Panc1 (cell line): ENCODE measurements at regions not wholly inside any gene's neighbourhood (a gene's known extent, or its start where the extent isn't known, plus 50 kb on each side); places are given as distances from the start of the nearest gene placed in this dataset.

ENCODE experiments used
- ATAC-seq: fragments of 200-7000 bp; cut with Tn5 transposase; 2 replicates; pipeline ENCODE4 v1.9.1; 2020; ENCODE audit warnings: mild to moderate bottlenecking, moderate library complexity
- BruUV-seq: library from RNA; stranded (reverse); fragments of 400-500 nt; replicated peaks from 2 replicates; lab custom pipeline; 2021; lab: Mats Ljungman, UMichigan
- CTCF ChIA-PET: fragments of 300-600 bp; sonication (Branson Sonifier 250); formaldehyde crosslinking; loops from one replicate; lab custom pipeline; 2022; ENCODE audit warnings: antibody characterized with exemption; lab: Charles Lee
- POLR2A ChIA-PET: fragments of 300-600 bp; sonication (Branson Sonifier 250); formaldehyde crosslinking; loops from one replicate; lab custom pipeline; 2022; ENCODE audit warnings: antibody characterized with exemption; lab: Charles Lee
- DNase-seq: peaks from one replicate; pipeline ENCODE4 v3.0.0-alpha.2; 2010; ENCODE audit warnings: low read depth, low spot score
- H3K27ac ChIP-seq: 2 replicates; pipeline ENCODE4 v1.5.1; 2011; ENCODE audit warnings: mild to moderate bottlenecking, low read length, inconsistent platforms
- H3K27me3 ChIP-seq: fragments of 200-500 bp; sonication (Bioruptor generic); 2 replicates; pipeline ENCODE4 v1.6.0; 2014; ENCODE audit warnings: low read length, inconsistent platforms; ENCODE audit not compliant: control insufficient read depth, insufficient read depth
- H3K36me3 ChIP-seq: fragments of 200-500 bp; sonication (Bioruptor generic); 2 replicates; pipeline ENCODE4 v1.5.1; 2014; ENCODE audit warnings: inconsistent platforms, mild to moderate bottlenecking, low read length, moderate library complexity; ENCODE audit not compliant: control insufficient read depth, insufficient read depth
- H3K4me1 ChIP-seq: 2 replicates; pipeline ENCODE4 v1.5.1; 2011; ENCODE audit warnings: inconsistent platforms, mild to moderate bottlenecking, low read length, moderate library complexity; ENCODE audit not compliant: control insufficient read depth, insufficient read depth
- H3K4me3 ChIP-seq, 2 experiments: 2 replicates each; pipeline ENCODE4 v1.5.1; 2011 to 2012; ENCODE audit warnings: low read depth in 2 of 2, low read length in 2 of 2, mild to moderate bottlenecking in 2 of 2, inconsistent platforms in 1 of 2, moderate library complexity in 1 of 2
- H3K9me3 ChIP-seq: fragments of 200-500 bp; sonication (Bioruptor generic); 2 replicates; pipeline ENCODE4 v1.5.1; 2014; ENCODE audit warnings: low read depth, mild to moderate bottlenecking, inconsistent platforms, low read length, moderate library complexity; ENCODE audit not compliant: control insufficient read depth, insufficient read depth
- CTCF ChIP-seq: fragments of 450-650 bp; IDR thresholded peaks from 2 replicates; pipeline ENCODE4 v1.5.1; 2017; ENCODE audit warnings: mild to moderate bottlenecking
- POLR2AphosphoS5 ChIP-seq: IDR thresholded peaks from 2 replicates; pipeline ENCODE4 v1.6.1; 2012; ENCODE audit warnings: mild to moderate bottlenecking, low read depth, low read length, moderate library complexity
- REST ChIP-seq, 2 experiments: IDR thresholded peaks; 2 replicates each; pipeline ENCODE4 v1.6.1; 2011 to 2012; ENCODE audit warnings: low read depth in 2 of 2, control low read depth in 1 of 2, low read length in 1 of 2, mild to moderate bottlenecking in 1 of 2, moderate library complexity in 1 of 2; ENCODE audit not compliant: insufficient read depth in 1 of 2
- SIN3A ChIP-seq: IDR thresholded peaks from 2 replicates; pipeline ENCODE4 v1.6.1; 2012; ENCODE audit warnings: low read depth, mild to moderate bottlenecking, low read length, moderate library complexity, borderline replicate concordance; ENCODE audit not compliant: insufficient read depth
- TCF7L2 ChIP-seq: IDR thresholded peaks from 2 replicates; pipeline ENCODE4 v1.6.1; 2011; ENCODE audit warnings: mild to moderate bottlenecking, low read depth, low read length, inconsistent platforms
- in situ Hi-C: cut with HindIII; loops from 2 replicates; pipeline ENCODE4 v1.10.0; 2016; ENCODE audit warnings: low sequenced_read_pairs, low pct_unique_long_range_greater_than_20kb
- intact Hi-C: fragments of 100-400 bp; cut with micrococcal nuclease; formaldehyde crosslinking; loops from one replicate; pipeline ENCODE4 v1.10.0; 2022; ENCODE audit not compliant: unreplicated experiment

- CTCF ChIA-PET = no interaction called here
- Histone ChIP-seq H3K4me1 (no peaks in the 10 kb centered on the region), H3K27me3 (peaks cover 13% of the 10 kb centered on the region; the same call in 1 of the 2 replicates), H3K36me3 (no peaks in the 10 kb centered on the region), H3K9me3 (no peaks in the 10 kb centered on the region), H3K4me3 (no peak overlapping the region), H3K27ac (no peak overlapping the region)
- POLR2A ChIA-PET = no interaction called here
- no TSS peak for BruUV-seq
- no peak for ATAC-seq
- intact Hi-C loops = no loop called here
- no peak for DNase-seq
- in situ Hi-C loops = no loop called here
- TF ChIP-seq REST (IDR thresholded peaks at IDR 0.05; ENCODE audit: insufficient read depth in 1 of 2, low read depth in 2 of 2, low read length in 1 of 2) (no peak), CTCF (no peak), POLR2AphosphoS5 (no peak), TCF7L2 (no peak), SIN3A (no peak)
These were observed 159.0 kb upstream of the RIPOR2 start for GRCh38 chr6:25094726-25095125.

- no peaks in the 10 kb centered on the region for H3K36me3 ChIP-seq
- no peak for DNase-seq
- intact Hi-C loops = no loop called here
- H3K4me1 ChIP-seq = no peaks in the 10 kb centered on the region
- TF ChIP-seq CTCF (no peak), POLR2AphosphoS5 (no peak), TCF7L2 (no peak), REST (IDR thresholded peaks at IDR 0.05; ENCODE audit: insufficient read depth in 1 of 2, low read depth in 2 of 2, low read length in 1 of 2) (no peak), SIN3A (no peak)
- H3K27ac ChIP-seq = no peak overlapping the region
- no peak for ATAC-seq
- BruUV-seq = no TSS peak
- H3K9me3 ChIP-seq = no peaks in the 10 kb centered on the region
- peaks cover 14% of the 10 kb centered on the region; the same call in 1 of the 2 replicates for H3K27me3 ChIP-seq
- POLR2A ChIA-PET = no interaction called here
- no peak overlapping the region for H3K4me3 ChIP-seq
- CTCF ChIA-PET = no interaction called here
- in situ Hi-C loops = no loop called here
These were observed 164.5 kb upstream of the RIPOR2 start for GRCh38 chr6:25100288-25100687.
